ENCODE measurements at regions not wholly inside any gene's neighbourhood (a gene's known extent, or its start where the extent isn't known, plus 50 kb on each side); places are given as distances from the start of the nearest gene placed in this dataset.

DNA sequence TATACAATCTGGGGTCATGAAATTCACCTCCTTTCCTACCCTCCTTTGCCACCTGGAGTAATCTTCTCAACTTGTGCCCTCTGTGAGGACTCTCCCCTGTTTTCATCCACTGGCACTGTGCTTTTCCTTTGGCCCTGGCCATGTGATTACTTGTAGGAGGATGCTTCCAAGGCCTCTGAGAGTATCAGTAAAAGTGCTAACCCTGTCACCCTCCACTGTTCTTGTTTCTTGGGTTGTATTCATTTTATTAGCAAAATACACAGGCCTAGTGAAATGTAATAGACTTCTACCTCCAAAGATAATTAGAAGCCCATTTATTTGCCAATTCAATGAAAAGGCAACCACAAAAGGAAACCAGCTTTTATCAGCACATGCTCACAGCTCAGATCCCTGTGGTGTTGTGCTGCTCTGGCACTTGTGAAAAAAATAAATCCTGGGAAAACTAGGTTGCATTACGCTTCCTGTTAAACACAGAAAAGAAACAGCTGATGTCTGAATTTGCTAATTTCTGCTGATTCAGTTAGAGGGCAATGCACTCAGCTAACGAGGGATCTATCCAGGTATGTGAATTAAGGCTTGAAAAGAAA lies 357.5 kb upstream of the ETAA1 start:
- TF ChIP-seq, protein P1, sequence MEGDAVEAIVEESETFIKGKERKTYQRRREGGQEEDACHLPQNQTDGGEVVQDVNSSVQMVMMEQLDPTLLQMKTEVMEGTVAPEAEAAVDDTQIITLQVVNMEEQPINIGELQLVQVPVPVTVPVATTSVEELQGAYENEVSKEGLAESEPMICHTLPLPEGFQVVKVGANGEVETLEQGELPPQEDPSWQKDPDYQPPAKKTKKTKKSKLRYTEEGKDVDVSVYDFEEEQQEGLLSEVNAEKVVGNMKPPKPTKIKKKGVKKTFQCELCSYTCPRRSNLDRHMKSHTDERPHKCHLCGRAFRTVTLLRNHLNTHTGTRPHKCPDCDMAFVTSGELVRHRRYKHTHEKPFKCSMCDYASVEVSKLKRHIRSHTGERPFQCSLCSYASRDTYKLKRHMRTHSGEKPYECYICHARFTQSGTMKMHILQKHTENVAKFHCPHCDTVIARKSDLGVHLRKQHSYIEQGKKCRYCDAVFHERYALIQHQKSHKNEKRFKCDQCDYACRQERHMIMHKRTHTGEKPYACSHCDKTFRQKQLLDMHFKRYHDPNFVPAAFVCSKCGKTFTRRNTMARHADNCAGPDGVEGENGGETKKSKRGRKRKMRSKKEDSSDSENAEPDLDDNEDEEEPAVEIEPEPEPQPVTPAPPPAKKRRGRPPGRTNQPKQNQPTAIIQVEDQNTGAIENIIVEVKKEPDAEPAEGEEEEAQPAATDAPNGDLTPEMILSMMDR (IDR thresholded peaks at IDR 0.05) = no peak
- TF ChIP-seq POLR2AphosphoS5 (IDR thresholded peaks at IDR 0.05; ENCODE audit: low read depth, low read length) (no peak), SIN3A (IDR thresholded peaks at IDR 0.05; ENCODE audit: borderline replicate concordance, insufficient read depth, low read depth, low read length) (no peak), TCF7L2 (IDR thresholded peaks at IDR 0.05; ENCODE audit: low read depth, low read length) (no peak)
- TF ChIP-seq, protein P2, sequence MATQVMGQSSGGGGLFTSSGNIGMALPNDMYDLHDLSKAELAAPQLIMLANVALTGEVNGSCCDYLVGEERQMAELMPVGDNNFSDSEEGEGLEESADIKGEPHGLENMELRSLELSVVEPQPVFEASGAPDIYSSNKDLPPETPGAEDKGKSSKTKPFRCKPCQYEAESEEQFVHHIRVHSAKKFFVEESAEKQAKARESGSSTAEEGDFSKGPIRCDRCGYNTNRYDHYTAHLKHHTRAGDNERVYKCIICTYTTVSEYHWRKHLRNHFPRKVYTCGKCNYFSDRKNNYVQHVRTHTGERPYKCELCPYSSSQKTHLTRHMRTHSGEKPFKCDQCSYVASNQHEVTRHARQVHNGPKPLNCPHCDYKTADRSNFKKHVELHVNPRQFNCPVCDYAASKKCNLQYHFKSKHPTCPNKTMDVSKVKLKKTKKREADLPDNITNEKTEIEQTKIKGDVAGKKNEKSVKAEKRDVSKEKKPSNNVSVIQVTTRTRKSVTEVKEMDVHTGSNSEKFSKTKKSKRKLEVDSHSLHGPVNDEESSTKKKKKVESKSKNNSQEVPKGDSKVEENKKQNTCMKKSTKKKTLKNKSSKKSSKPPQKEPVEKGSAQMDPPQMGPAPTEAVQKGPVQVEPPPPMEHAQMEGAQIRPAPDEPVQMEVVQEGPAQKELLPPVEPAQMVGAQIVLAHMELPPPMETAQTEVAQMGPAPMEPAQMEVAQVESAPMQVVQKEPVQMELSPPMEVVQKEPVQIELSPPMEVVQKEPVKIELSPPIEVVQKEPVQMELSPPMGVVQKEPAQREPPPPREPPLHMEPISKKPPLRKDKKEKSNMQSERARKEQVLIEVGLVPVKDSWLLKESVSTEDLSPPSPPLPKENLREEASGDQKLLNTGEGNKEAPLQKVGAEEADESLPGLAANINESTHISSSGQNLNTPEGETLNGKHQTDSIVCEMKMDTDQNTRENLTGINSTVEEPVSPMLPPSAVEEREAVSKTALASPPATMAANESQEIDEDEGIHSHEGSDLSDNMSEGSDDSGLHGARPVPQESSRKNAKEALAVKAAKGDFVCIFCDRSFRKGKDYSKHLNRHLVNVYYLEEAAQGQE (IDR thresholded peaks at IDR 0.05; ENCODE audit: insufficient read depth in 1 of 2, low read depth in 2 of 2, low read length in 1 of 2) = no peak
